T-cell (primary cell): ENCODE measurements at regions not wholly inside any gene's neighbourhood (a gene's known extent, or its start where the extent isn't known, plus 50 kb on each side); places are given as distances from the start of the nearest gene placed in this dataset.
"Not testable (repeated sequence)": the region's sequence is repeated elsewhere in the genome, so short reads cannot be mapped to it uniquely, and the experiment has no call there.

Experiments used
- ATAC-seq, 4 experiments: fragments of 200-7000 bp in 3 of 4; fragments of 150-1000 bp in 1 of 4; cut with Tn5 transposase; replicated peaks in 1 of 4; 1 replicate in 3 of 4; 2 replicates in 1 of 4; pipeline ENCODE4 v1.10.0; 2021; ENCODE audit warnings: moderate library complexity in 3 of 4, mild to moderate bottlenecking in 2 of 4, moderate number of reproducible peaks in 1 of 4
- CTCF ChIA-PET, 2 donors: fragments of 300-600 bp; sonication (Branson Sonifier 250); formaldehyde crosslinking; loops; one replicate each; lab custom pipeline; 2022; ENCODE audit warnings: antibody characterized with exemption in 2 of 2; lab: Charles Lee
- POLR2A ChIA-PET, 2 donors: fragments of 300-600 bp; sonication (Branson Sonifier 250); formaldehyde crosslinking; loops; one replicate each; lab custom pipeline; 2022; ENCODE audit warnings: antibody characterized with exemption in 2 of 2; lab: Charles Lee
- DNase-seq, 35 experiments: peaks; one replicate each; pipeline versions ENCODE4 v3.0.0 to v3.0.0-alpha.2; 2013 to 2023
- H3K27ac ChIP-seq: one replicate; pipeline ENCODE4 v1.5.1; 2013; ENCODE audit warnings: low read length
- H3K27me3 ChIP-seq, 2 experiments: replicated peaks in 1 of 2; 1 replicate in 1 of 2; 2 replicates in 1 of 2; pipeline versions ENCODE4 v1.6.1 to v1.7.0; 2013; ENCODE audit warnings: low read length in 1 of 2, mixed read lengths in 1 of 2; ENCODE audit not compliant: control insufficient read depth in 2 of 2, insufficient read depth in 2 of 2; ENCODE audit errors: extremely low read depth in 1 of 2
- H3K36me3 ChIP-seq, 2 donors: 1 replicate in 1 of 2; 2 replicates in 1 of 2; pipeline versions ENCODE4 v1.6.1 to v1.7.0; 2013; ENCODE audit warnings: low read length in 1 of 2; ENCODE audit not compliant: control insufficient read depth in 2 of 2, insufficient read depth in 1 of 2; ENCODE audit errors: extremely low read depth in 1 of 2
- H3K4me1 ChIP-seq, 2 experiments: 1 replicate in 1 of 2; 2 replicates in 1 of 2; pipeline versions ENCODE4 v1.6.1 to v1.7.0; 2013; ENCODE audit warnings: low read length in 2 of 2, mixed read lengths in 1 of 2; ENCODE audit not compliant: insufficient read depth in 2 of 2, control insufficient read depth in 1 of 2; ENCODE audit errors: extremely low read depth in 1 of 2
- H3K4me3 ChIP-seq, 2 donors: 1 replicate in 1 of 2; 2 replicates in 1 of 2; pipeline versions ENCODE4 v1.5.1 to v1.7.0; 2013; ENCODE audit warnings: mild to moderate bottlenecking in 2 of 2, low read length in 1 of 2, moderate library complexity in 1 of 2; ENCODE audit not compliant: control insufficient read depth in 1 of 2; ENCODE audit errors: extremely low read depth in 1 of 2
- H3K9me3 ChIP-seq: 2 replicates; pipeline ENCODE4 v1.7.0; 2013
- H3K27ac Mint-ChIP-seq, 2 donors: one replicate each; pipeline ENCODE4 v1.8.0; 2020 to 2021; ENCODE audit warnings: mild to moderate bottlenecking in 2 of 2, mixed read lengths in 2 of 2
- H3K27me3 Mint-ChIP-seq, 2 donors: one replicate each; pipeline ENCODE4 v1.8.0; 2021 to 2022; ENCODE audit warnings: mixed read lengths in 2 of 2
- H3K36me3 Mint-ChIP-seq: one replicate; pipeline ENCODE4 v1.8.0; 2021; ENCODE audit warnings: mixed read lengths
- H3K4me1 Mint-ChIP-seq, 3 donors: one replicate each; pipeline ENCODE4 v1.8.0; 2020 to 2022; ENCODE audit warnings: mixed read lengths in 3 of 3, mild to moderate bottlenecking in 1 of 3
- H3K4me3 Mint-ChIP-seq, 3 donors: one replicate each; pipeline ENCODE4 v1.8.0; 2020 to 2022; ENCODE audit warnings: mild to moderate bottlenecking in 3 of 3, mixed read lengths in 3 of 3, moderate library complexity in 3 of 3
- H3K9me3 Mint-ChIP-seq, 3 donors: one replicate each; pipeline ENCODE4 v1.8.0; 2020 to 2022; ENCODE audit warnings: mixed read lengths in 3 of 3
- WGBS: methylation state at CpG from one replicate; pipeline ENCODE4 v1.1.5; 2013; ENCODE audit warnings: missing lambda C conversion rate; ENCODE audit not compliant: insufficient coverage; 5-methylcytosine and 5-hydroxymethylcytosine counted together

GRCh38 chr14:89549381-89550125 lies 132.5 kb upstream of the FOXN3 start:
- peaks cover 59 to 73% (median 64%) of the 10 kb centered on the region in 3 donors for H3K4me1 Mint-ChIP-seq
- no peaks in the 10 kb centered on the region for H3K27me3 ChIP-seq
- H3K27me3 Mint-ChIP-seq, result no peaks in the 10 kb centered on the region
- 94% methylated on average over 8 of the region's 12 CpGs for WGBS
- peaks cover 33% of the 10 kb centered on the region for H3K36me3 Mint-ChIP-seq
- no peak overlapping the region for H3K4me3 Mint-ChIP-seq
- H3K36me3 ChIP-seq, result peaks cover 0 to 21% of the 10 kb centered on the region in 2 donors
- no peaks in the 10 kb centered on the region for H3K9me3 ChIP-seq
- DNase-seq, result no peak
- peak overlapping the region in 1 of 2 donors; percentile 34 for H3K27ac Mint-ChIP-seq
- H3K4me1 ChIP-seq, result peaks cover 3 to 8% of the 10 kb centered on the region in 2 experiments
- ChIA-PET CTCF (interaction anchor here (0.6 kb wide), 2 partner anchors 67 to 68 kb away, joined by 3 to 4 read pairs; no protein-coding TSS in a partner anchor), POLR2A (no interaction called here)
- H3K4me3 ChIP-seq, result no peak overlapping the region
- no peak overlapping the region for H3K27ac ChIP-seq
- no peak for ATAC-seq
- H3K9me3 Mint-ChIP-seq, result no peaks in the 10 kb centered on the region

DNA sequence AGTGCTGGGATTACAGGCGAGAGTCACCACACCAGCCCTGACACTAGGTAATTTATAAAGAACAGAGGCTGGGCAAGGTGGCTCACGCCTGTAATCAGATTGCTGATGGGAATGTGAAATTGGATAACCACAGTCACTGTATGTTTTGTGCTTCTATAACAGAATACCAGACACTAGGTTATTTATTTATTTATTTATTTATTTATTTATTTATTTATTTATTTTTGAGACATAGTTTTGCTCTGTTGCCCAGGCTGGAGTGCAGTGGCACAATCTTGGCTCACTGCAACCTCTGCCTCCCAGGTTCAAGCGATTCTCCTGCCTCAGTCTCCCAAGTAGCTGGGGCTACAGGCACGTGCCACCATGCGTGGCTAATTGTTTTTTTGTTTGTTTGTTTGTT lies 130.0 kb upstream of the FOXN3 start:
- H3K4me3 Mint-ChIP-seq, CTCF ChIA-PET, H3K9me3 Mint-ChIP-seq, H3K9me3 ChIP-seq, H3K27me3 Mint-ChIP-seq, H3K4me3 ChIP-seq, ATAC-seq, H3K27me3 ChIP-seq, H3K27ac ChIP-seq, H3K27ac Mint-ChIP-seq, POLR2A ChIA-PET, DNase-seq: not testable (repeated sequence)
- Histone ChIP-seq H3K36me3 (peaks cover 0 to 21% of the 10 kb centered on the region in 2 donors), H3K4me1 (peaks cover 9 to 12% of the 10 kb centered on the region in 2 experiments)
- Mint-ChIP-seq H3K4me1 (peaks cover 60 to 77% (median 67%) of the 10 kb centered on the region in 3 donors), H3K36me3 (peaks cover 24% of the 10 kb centered on the region)
- WGBS, result no CpG with 5 or more reads among the region's 5 CpGs

DNA sequence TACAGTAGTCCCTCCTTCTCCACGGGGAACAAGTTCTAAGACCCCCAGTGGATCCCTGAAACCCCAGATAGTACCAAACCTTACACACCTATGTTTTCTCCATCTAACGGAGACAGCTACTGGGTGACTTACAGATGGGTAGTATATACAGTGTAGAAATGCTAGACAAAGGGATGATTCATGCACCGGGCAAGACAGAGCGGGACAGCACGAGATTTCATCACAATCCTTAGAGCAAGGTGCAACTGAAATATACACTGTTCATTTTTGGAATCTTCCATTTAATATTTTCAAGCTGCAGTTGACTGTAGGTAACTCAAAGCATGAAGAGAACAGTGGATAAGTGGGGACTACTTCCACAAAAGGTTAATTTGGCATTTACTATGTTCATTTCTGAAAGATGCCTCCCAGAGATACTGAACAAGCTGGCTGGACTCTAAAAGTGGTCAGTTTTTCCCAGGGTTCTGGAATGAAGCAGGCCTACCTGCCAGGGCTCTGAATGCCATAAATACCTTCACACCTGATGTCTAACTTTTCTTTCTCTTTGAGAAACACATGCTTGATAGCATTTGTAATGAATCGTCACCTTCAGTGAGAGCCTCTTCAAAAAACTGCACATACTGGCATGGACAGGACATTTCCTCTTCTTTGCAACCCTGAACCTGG lies 127.7 kb upstream of the FOXN3 start:
- ATAC-seq, result no peak
- no peak for DNase-seq
- no peak overlapping the region for H3K27ac ChIP-seq
- Mint-ChIP-seq H3K27me3 (no peaks in the 10 kb centered on the region), H3K36me3 (peaks cover 16% of the 10 kb centered on the region), H3K9me3 (no peaks in the 10 kb centered on the region), H3K27ac (peak overlapping the region in 1 of 2 donors; percentile 56), H3K4me3 (no peak overlapping the region), H3K4me1 (peaks cover 55 to 71% (median 63%) of the 10 kb centered on the region in 3 donors)
- peaks cover 7 to 9% of the 10 kb centered on the region in 2 experiments for H3K4me1 ChIP-seq
- ChIA-PET CTCF (no interaction called here), POLR2A (interaction anchor here in 1 of 2 donors (0.5 to 0.6 kb wide), 2 partner anchors 94 to 97 kb away, joined by 3 read pairs; no protein-coding TSS in a partner anchor)
- H3K27me3 ChIP-seq, result no peaks in the 10 kb centered on the region
- no peak overlapping the region for H3K4me3 ChIP-seq
- no peaks in the 10 kb centered on the region for H3K9me3 ChIP-seq
- 100% methylated on average over 1 of the region's 6 CpGs for WGBS
- H3K36me3 ChIP-seq, result peaks cover 0 to 15% of the 10 kb centered on the region in 2 donors

DNA sequence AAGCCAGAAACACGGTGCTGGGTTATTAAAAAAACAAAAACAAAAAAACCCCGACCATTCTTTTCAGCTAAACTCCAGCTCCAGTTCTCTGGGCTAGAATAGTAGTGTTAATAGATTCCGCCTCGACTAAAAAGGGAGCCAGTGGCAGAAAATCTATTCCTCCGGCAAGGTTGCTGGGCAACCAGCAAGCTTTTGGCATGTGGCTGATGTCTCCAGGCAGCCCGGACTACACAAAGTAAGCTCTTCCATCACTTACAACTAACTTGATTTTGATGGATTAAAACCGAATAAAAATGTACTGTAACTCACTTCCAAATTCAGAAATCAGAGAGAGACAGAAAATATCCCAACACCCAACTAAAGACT lies 126.4 kb upstream of the FOXN3 start:
- DNase-seq, result no peak
- ChIA-PET POLR2A (interaction anchor here in 1 of 2 donors (1.3 kb wide), 1 partner anchor 33 kb away, joined by 6 read pairs; no protein-coding TSS in a partner anchor), CTCF (interaction anchor here in 1 of 2 donors (0.9 kb wide), 1 partner anchor 145 kb away, joined by 3 read pairs; no protein-coding TSS in a partner anchor)

DNA sequence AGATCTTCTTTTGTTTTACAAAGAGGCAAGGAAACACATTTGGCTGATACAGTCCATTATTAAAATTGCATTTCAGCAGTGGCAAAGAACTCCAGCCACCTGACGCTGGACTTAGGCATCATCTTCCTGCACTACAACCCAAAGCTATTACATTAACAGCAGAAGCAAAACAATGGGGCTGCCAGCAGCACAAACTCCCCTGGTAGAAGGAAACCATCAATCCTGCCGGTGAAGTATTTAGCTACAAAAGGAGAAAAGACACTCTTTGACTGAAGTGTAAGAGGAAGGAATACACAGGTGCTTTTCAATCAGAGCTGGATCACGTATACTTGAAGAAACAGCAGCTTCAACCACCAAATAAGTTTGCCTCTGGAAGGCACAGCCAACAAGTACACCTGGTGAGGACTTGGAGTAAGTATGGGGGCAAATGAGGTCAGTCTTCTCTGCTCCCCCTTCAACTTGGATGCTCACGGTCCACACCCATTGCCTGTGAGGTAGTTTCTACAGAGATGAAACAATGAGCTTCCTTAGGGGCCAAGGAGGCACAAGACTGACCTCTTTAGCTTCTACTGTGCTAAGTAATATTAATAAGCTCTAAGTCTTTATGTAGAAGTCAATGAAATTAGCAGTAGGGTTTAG lies 125.9 kb upstream of the FOXN3 start:
- no peaks in the 10 kb centered on the region for H3K9me3 Mint-ChIP-seq
- ATAC-seq, result peak in 2 of 4 experiments; percentile 10 to 29
- Histone ChIP-seq H3K36me3 (peaks cover 0 to 8% of the 10 kb centered on the region in 2 donors), H3K27ac (no peak overlapping the region), H3K4me3 (no peak overlapping the region), H3K27me3 (no peaks in the 10 kb centered on the region), H3K9me3 (no peaks in the 10 kb centered on the region), H3K4me1 (peaks cover 7 to 9% of the 10 kb centered on the region in 2 experiments)
- no peaks in the 10 kb centered on the region for H3K27me3 Mint-ChIP-seq
- CTCF ChIA-PET, result interaction anchor here in 1 of 2 donors (0.9 kb wide), 1 partner anchor 146 kb away, joined by 3 read pairs; no protein-coding TSS in a partner anchor
- H3K36me3 Mint-ChIP-seq, result peaks cover 22% of the 10 kb centered on the region
- no CpG with 5 or more reads among the region's 4 CpGs for WGBS
- POLR2A ChIA-PET, result interaction anchor here in 1 of 2 donors (1.3 kb wide), 1 partner anchor 33 kb away, joined by 6 read pairs; no protein-coding TSS in a partner anchor
- H3K4me1 Mint-ChIP-seq, result peaks cover 58 to 70% (median 66%) of the 10 kb centered on the region in 3 donors
- H3K27ac Mint-ChIP-seq, result peak overlapping the region in 1 of 2 donors; percentile 88
- H3K4me3 Mint-ChIP-seq, result no peak overlapping the region
- DNase-seq, result no peak

More for the DNA sequence above, 126.4 kb upstream of the FOXN3 start:
- peaks cover 22% of the 10 kb centered on the region for H3K36me3 Mint-ChIP-seq
- Histone ChIP-seq H3K27ac (no peak overlapping the region), H3K36me3 (peaks cover 0 to 10% of the 10 kb centered on the region in 2 donors), H3K4me1 (peaks cover 7 to 9% of the 10 kb centered on the region in 2 experiments), H3K4me3 (no peak overlapping the region), H3K9me3 (no peaks in the 10 kb centered on the region), H3K27me3 (no peaks in the 10 kb centered on the region)
- WGBS, result 100% methylated on average over 1 of the region's 7 CpGs
- peak overlapping the region in 1 of 2 donors; percentile 19 for H3K27ac Mint-ChIP-seq
- peaks cover 56 to 69% (median 65%) of the 10 kb centered on the region in 3 donors for H3K4me1 Mint-ChIP-seq
- H3K27me3 Mint-ChIP-seq, result no peaks in the 10 kb centered on the region
- no peak for ATAC-seq
- no peaks in the 10 kb centered on the region for H3K9me3 Mint-ChIP-seq
- H3K4me3 Mint-ChIP-seq, result no peak overlapping the region
